ENCODE measurements at regions not wholly inside any gene's neighbourhood (a gene's known extent, or its start where the extent isn't known, plus 50 kb on each side); places are given as distances from the start of the nearest gene placed in this dataset.

DNA sequence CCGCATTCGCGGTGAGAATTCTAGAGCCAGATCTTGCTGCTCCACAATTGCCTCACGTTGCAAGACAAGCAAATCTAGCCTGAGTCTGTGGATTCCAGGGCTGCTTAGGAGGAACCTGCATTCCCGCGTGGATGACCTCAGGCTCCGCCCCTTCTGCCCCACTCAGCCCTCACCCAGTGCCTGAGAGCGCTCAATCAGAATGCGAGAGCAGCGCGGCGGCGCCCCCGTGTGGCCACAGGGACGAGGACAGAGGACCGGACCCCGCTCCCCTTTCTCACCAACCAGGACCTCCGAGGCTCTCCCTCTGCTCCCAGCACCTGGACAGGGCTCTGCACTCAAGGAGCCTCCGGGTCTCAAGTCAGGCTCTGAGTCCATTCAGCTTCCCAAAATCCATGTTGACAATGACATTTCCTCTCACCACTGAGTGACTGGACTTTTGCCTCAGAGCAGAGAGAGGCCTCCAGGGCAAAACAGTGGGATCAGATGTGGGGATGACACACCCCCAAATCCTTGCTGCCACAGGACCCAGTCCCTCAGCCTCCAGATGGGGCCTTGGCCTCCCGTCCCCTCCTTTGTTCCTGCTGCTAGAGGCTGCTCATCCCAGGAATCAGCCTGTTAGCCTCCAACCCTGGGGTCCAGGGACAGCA lies 52.0 kb downstream of the RPP21 start:
- DNase-seq (ENCODE audit: low spot score): peak; percentile 66

DNA sequence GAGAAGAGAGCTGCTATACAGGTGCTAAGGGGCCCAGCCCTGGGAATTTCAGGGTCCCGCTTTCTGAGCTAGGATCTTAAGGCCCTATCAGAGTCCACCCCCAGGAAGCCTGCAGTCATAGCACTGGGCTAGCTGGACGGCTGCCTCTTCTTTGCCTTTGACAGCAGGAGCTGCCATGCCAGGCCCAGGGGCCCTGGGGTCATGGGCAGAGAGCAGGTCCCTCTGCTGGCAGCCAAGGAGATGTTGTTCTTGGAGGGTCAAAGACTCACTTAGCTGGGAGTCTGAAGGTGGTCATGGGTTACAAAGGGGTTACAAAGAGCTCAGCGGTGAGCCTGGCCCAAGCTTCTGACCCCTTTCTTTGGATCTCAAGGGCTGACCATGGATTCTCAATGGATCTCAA lies 52.7 kb downstream of the RPP21 start:
- DNase-seq (ENCODE audit: low spot score): no peak

- DNase-seq (ENCODE audit: low spot score): no peak
Observed at GRCh38 chr6:30399390-30400058, 54.6 kb downstream of the RPP21 start.

- DNase-seq (ENCODE audit: low spot score): no peak
Observed at GRCh38 chr6:30405934-30406333, 61.0 kb downstream of the RPP21 start.

- DNase-seq (ENCODE audit: low spot score): no peak
Observed at GRCh38 chr6:30409184-30409583, 64.2 kb downstream of the RPP21 start.

DNA sequence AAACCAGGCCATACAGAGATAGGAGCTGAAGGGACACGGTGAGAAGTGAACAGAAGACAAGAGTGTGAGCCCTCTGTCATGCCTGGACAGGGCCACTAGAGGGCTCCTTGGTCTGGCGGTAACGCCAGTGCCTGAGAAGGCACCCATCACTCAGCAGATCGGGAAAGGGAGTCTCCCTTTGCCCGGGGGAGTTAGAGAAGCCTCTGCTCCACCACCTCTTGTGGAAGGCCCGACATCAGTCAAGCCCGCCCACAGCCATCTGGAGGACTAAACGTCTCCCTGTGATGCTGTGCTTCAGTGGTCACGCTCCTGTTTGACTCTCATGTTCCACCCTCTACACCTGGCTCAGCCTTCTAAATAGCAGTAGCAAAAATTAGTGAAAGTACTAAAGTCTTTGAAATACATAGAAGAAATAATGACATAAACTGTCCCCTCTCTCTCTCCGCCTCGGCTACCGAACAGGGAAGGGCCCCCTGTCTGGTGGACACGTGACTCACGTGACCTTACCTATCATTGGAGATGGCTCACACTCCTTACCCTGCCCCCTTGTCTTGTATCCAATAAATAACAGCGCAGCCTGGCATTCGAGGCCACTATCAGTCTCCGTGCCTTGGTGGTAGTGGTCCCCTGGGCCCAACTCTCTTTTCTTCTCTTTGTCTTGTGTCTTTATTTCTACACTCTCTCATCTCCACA lies 66.7 kb downstream of the RPP21 start:
- DNase-seq (ENCODE audit: low spot score): no peak

DNA sequence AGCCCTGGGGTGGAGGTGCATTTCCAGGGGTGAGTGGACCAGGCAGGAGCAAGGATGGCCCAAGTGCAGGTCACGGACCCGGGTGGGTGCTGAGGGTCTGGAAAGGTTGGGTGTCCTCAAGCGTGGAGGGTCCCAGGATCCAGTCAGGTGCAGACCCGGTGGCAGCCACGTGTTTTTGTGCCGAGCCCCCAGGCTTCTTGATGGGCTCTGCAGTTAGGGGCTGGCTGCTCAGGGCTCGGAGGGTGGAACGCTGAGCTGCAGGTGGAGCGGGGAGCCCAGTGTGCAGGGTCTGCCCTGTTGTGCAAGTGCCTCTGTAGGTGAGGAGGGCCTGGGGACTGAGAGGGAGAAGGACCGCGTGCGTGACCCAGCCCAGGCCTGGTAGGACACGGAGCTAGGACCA lies 70.9 kb upstream of the HLA-E start:
- no peak for DNase-seq (ENCODE audit: low spot score)

- DNase-seq (ENCODE audit: low spot score): no peak
Observed at GRCh38 chr6:30424549-30424948, 64.8 kb upstream of the HLA-E start.

Measured in HuH-7 (cell line).